ENCODE measurements at regions not wholly inside any gene's neighbourhood (a gene's known extent, or its start where the extent isn't known, plus 50 kb on each side); places are given as distances from the start of the nearest gene placed in this dataset.

DNA sequence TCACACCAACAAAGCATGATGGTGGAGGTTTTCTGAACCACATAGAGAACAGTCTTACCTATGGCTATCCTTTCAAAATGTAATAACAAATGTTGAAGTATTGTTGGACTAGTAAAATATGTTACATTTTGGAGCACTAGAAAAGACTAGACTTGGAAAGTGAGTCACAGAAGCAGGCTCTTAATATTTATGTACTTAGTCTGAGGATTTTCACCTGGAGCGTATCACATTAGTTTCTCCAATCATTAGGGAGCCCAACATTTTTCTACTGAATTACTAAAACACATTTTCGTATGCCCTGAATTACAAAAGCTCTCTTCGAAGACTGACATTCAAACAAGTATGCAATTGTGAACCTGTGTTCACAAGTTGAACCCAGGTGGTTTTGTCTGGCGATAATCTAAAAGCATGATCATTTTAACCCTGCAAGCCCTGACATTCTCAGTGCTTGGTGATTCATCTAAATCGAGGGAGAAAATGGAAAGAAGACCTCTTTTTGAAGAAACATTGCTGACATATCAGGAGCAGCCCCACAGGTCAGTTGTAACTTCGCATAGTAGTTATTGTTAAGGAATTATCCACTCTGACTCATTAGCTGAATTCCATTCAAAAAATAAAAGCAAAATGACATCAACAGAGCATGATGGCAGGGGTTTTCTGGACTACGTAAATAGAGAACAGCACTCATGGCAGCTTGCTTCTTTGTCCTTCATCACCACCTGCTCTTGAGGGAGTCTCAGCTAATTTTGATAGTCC lies 679.8 kb upstream of the NECTIN3 start:
- H3K27me3 Mint-ChIP-seq: no peaks in the 10 kb centered on the region
- no peaks in the 10 kb centered on the region for H3K36me3 Mint-ChIP-seq (ENCODE audit: low read depth)
- H3K27ac Mint-ChIP-seq: no peak overlapping the region

DNA sequence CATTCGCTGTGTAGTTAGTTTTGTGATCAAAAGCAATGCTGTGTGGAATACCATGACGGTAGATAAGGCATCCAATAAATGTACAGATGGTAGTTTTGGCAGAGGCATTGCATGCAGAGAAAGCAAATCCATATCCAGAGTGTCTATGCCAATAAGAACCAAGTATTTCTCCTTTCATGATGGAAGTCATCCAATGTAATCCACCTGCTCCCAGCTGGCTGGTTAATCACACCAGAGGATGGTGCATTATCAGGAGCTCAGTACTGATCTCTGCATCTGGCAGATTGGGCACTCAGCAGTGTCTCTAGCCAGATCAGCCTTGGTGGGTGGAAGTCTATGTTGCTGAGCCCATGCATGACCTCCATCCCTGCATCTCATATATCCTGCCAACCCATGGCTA lies 677.7 kb upstream of the NECTIN3 start:
- Mint-ChIP-seq H3K36me3 (ENCODE audit: low read depth) (no peaks in the 10 kb centered on the region), H3K4me1 (no peaks in the 10 kb centered on the region), H3K27ac (no peak overlapping the region), H3K4me3 (no peak overlapping the region), H3K27me3 (no peaks in the 10 kb centered on the region)
- H3K9me3 ChIP-seq (ENCODE audit: control insufficient read depth, low read length, poor library complexity, severe bottlenecking): no peaks in the 10 kb centered on the region
- no peak for ATAC-seq
- DNase-seq: no peak

More for the DNA sequence above, 679.8 kb upstream of the NECTIN3 start:
- DNase-seq (no peak), ATAC-seq (no peak)
- Mint-ChIP-seq H3K4me3 (no peak overlapping the region), H3K4me1 (no peaks in the 10 kb centered on the region)
- no peaks in the 10 kb centered on the region for H3K9me3 ChIP-seq (ENCODE audit: control insufficient read depth, low read length, poor library complexity, severe bottlenecking)

- ATAC-seq (no peak), DNase-seq (no peak)
- no peaks in the 10 kb centered on the region for H3K27me3 Mint-ChIP-seq
- no peaks in the 10 kb centered on the region for H3K36me3 Mint-ChIP-seq (ENCODE audit: low read depth)
- no peak overlapping the region for H3K27ac Mint-ChIP-seq
- no peak overlapping the region for H3K4me3 Mint-ChIP-seq
- H3K9me3 ChIP-seq (ENCODE audit: control insufficient read depth, low read length, poor library complexity, severe bottlenecking): no peaks in the 10 kb centered on the region
- no peaks in the 10 kb centered on the region for H3K4me1 Mint-ChIP-seq
Measured at GRCh38 chr3:110397115-110397514, 674.5 kb upstream of the NECTIN3 start.

- no peak overlapping the region for H3K4me3 Mint-ChIP-seq
- H3K36me3 Mint-ChIP-seq (ENCODE audit: low read depth): no peaks in the 10 kb centered on the region
- DNase-seq (no peak), ATAC-seq (no peak)
- no peak overlapping the region for H3K27ac Mint-ChIP-seq
- no peaks in the 10 kb centered on the region for H3K4me1 Mint-ChIP-seq
- H3K27me3 Mint-ChIP-seq: no peaks in the 10 kb centered on the region
- no peaks in the 10 kb centered on the region for H3K9me3 ChIP-seq (ENCODE audit: control insufficient read depth, low read length, poor library complexity, severe bottlenecking)
Measured at GRCh38 chr3:110400315-110400714, 671.3 kb upstream of the NECTIN3 start.

DNA sequence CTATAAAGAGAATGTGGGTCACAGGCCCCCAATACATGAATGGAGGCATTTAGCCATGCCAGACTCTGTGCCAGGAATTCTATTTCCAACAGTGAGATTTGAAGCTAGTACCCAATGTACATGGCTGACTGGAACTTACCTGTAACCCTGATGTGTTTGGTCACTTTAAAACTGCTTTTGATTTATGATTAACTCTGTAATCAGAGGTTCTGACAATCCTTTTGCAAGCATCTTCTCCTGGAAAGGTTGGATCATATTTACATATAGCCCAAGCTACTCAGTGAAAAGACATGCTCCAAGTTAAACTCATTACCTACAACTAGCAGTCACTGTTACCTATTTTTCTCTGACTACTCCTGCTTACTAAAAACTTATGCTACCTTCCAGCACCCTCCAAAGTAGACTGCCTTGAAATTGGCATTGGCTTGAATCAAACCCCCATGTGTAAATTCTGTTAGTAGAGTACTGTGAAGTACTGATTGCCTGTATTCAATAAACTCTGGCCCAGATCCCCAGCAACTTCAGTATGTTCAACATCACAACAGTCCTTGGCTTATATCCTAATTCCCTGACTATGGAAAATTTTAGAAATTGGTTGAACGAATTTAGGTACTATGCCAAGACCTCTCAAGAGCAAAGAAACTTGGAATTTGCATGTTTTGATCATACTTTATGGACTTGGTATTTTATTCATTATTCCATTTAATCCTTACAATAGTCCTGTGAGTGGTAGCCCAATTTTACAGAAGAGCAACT lies 665.6 kb upstream of the NECTIN3 start:
- Mint-ChIP-seq H3K27me3 (no peaks in the 10 kb centered on the region), H3K36me3 (ENCODE audit: low read depth) (peaks cover 2% of the 10 kb centered on the region), H3K27ac (no peak overlapping the region), H3K4me3 (no peak overlapping the region), H3K4me1 (no peaks in the 10 kb centered on the region)
- DNase-seq (no peak), ATAC-seq (no peak)
- no peaks in the 10 kb centered on the region for H3K9me3 ChIP-seq (ENCODE audit: control insufficient read depth, low read length, poor library complexity, severe bottlenecking)

- no peaks in the 10 kb centered on the region for H3K27me3 Mint-ChIP-seq
- H3K36me3 Mint-ChIP-seq (ENCODE audit: low read depth): peaks cover 2% of the 10 kb centered on the region
- ATAC-seq (no peak), DNase-seq (no peak)
- no peak overlapping the region for H3K4me3 Mint-ChIP-seq
- H3K27ac Mint-ChIP-seq: no peak overlapping the region
- no peaks in the 10 kb centered on the region for H3K9me3 ChIP-seq (ENCODE audit: control insufficient read depth, low read length, poor library complexity, severe bottlenecking)
- no peaks in the 10 kb centered on the region for H3K4me1 Mint-ChIP-seq
Measured at GRCh38 chr3:110413266-110413665, 658.4 kb upstream of the NECTIN3 start.

DNA sequence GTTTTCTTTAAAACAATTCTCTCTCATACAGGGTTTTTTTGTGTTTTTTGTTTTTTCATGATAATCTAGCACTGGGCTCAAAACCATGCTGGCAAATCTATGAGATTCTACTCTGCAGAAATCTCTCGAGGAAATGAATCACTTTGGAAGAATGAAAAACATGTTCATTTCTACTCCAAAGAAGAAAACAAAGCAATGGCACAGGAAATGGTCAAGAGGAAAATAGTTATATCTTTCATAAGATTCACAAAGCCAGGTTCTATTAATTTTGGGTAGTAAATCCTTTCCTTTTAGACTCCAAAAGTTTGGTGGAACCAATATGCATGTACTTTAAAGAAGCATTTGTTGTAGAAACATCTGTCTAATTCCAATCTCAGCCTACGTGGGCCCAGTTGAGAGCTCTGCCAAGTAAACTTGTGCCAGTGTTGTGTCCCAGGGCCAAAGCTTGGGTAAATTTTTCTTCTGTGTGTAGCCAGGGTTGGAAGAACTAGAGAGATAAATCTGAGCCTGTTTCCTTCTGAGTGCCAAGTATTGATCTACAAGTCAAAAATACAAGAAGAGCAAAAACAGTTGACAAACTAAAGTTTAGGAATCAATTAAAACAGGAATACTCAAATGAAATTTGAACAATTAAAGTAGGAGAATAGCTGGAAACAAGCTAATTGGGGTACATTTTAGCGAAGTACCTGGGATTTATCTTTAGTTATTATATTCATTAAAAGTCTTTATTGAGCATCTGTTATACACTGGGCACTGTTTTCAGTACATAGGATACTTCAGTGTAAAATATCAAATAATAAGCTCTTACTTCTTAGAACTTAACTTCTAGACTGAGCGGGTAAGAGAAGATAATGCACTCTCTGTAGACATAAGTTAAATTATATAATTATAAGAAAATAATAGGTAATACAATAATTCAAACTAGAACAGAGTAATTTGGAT lies 657.5 kb upstream of the NECTIN3 start:
- Mint-ChIP-seq H3K27ac (no peak overlapping the region), H3K27me3 (no peaks in the 10 kb centered on the region), H3K4me3 (no peak overlapping the region), H3K4me1 (no peaks in the 10 kb centered on the region), H3K36me3 (ENCODE audit: low read depth) (peaks cover 2% of the 10 kb centered on the region)
- ATAC-seq: no peak
- H3K9me3 ChIP-seq (ENCODE audit: control insufficient read depth, low read length, poor library complexity, severe bottlenecking): no peaks in the 10 kb centered on the region
- no peak for DNase-seq

DNA sequence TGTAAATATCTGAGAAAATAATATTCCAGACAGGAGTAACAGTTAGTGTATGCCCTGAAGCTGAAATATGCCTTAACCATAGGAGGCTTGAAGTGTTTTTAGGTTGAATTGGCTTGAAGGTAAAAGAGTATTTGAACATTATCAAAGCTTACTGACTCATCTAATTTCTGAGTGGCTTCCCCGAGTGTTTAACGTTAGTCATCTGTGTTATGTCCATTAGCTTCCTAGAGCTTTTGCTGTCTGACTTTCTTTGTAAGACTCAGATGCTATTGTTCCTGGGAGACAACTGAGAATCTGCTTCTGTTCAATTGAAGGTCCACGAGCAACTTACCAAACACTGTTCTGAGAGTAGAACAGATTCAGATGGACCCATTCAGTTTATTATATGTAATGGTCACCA lies 656.8 kb upstream of the NECTIN3 start:
- no peaks in the 10 kb centered on the region for H3K27me3 Mint-ChIP-seq
- no peaks in the 10 kb centered on the region for H3K4me1 Mint-ChIP-seq
- H3K36me3 Mint-ChIP-seq (ENCODE audit: low read depth): peaks cover 1% of the 10 kb centered on the region
- DNase-seq (no peak), ATAC-seq (no peak)
- no peak overlapping the region for H3K4me3 Mint-ChIP-seq
- no peak overlapping the region for H3K27ac Mint-ChIP-seq
- no peaks in the 10 kb centered on the region for H3K9me3 ChIP-seq (ENCODE audit: control insufficient read depth, low read length, poor library complexity, severe bottlenecking)

DNA sequence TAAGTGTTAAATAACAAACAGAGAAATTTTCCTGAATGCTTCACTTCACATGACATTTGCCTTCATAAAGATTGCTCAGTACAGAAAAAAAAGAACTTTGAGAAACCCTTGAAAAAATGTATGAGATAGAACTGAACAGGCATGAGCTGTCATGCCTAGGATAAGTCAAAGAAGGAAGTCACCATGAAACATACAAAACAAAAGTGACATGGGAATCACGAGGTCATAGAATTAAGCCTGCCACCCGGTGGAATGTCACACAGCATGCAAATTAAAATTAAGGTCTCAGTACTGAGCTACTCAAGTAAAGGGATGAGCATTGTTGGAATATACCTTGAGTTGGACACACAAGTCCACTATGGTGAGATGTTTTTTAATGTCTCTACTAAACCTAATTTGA lies 652.5 kb upstream of the NECTIN3 start:
- no peaks in the 10 kb centered on the region for H3K27me3 Mint-ChIP-seq
- H3K4me1 Mint-ChIP-seq: no peaks in the 10 kb centered on the region
- no peaks in the 10 kb centered on the region for H3K9me3 ChIP-seq (ENCODE audit: control insufficient read depth, low read length, poor library complexity, severe bottlenecking)
- ATAC-seq (no peak), DNase-seq (no peak)
- no peaks in the 10 kb centered on the region for H3K36me3 Mint-ChIP-seq (ENCODE audit: low read depth)
- H3K27ac Mint-ChIP-seq: no peak overlapping the region
- H3K4me3 Mint-ChIP-seq: no peak overlapping the region

DNA sequence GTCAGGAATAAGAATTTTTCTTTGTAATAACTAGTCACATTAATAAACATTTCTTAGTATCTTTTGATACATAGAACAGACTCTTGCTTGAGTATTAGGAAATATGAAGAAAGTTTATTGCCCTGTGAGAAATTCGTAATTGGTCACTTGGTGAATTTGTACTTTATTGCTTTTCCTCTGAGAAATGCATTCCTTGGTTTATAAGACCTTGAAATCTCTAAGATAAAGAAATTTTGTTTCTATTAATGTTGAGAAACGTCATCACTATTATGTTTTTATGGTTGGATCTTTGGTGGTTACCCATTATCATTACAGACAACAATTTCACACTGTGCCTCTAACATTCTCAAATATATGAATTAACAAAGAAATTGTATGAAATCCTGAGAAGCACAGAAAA lies 652.0 kb upstream of the NECTIN3 start:
- Mint-ChIP-seq H3K27ac (no peak overlapping the region), H3K36me3 (ENCODE audit: low read depth) (no peaks in the 10 kb centered on the region), H3K27me3 (no peaks in the 10 kb centered on the region), H3K4me3 (no peak overlapping the region), H3K4me1 (no peaks in the 10 kb centered on the region)
- ATAC-seq: no peak
- DNase-seq: no peak
- H3K9me3 ChIP-seq (ENCODE audit: control insufficient read depth, low read length, poor library complexity, severe bottlenecking): no peaks in the 10 kb centered on the region

DNA sequence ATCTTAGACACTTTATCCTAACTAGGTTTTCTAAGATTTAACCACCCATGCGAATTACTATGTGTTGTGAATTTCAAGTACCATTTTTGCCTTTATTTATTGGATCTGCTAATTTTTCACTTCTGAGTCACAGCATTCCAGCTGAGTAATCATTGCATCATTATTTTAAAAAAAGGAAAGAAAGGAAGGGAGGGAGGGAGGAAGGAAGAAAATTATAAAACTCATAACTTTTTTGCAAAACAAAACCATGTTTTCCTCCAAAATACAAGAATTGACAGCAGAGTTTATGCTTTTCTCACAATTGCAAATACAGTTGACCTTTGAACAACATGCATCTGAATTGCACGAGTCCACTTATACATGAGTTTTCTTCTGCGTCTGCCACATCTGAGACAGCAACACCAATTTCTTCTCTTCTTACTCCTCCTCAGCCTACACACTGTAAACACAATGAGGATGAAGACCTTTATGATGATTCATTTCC lies 651.4 kb upstream of the NECTIN3 start:
- no peak for DNase-seq
- no peaks in the 10 kb centered on the region for H3K27me3 Mint-ChIP-seq
- no peak overlapping the region for H3K4me3 Mint-ChIP-seq
- H3K4me1 Mint-ChIP-seq: no peaks in the 10 kb centered on the region
- no peak overlapping the region for H3K27ac Mint-ChIP-seq
- H3K9me3 ChIP-seq (ENCODE audit: control insufficient read depth, low read length, poor library complexity, severe bottlenecking): no peaks in the 10 kb centered on the region
- no peak for ATAC-seq
- no peaks in the 10 kb centered on the region for H3K36me3 Mint-ChIP-seq (ENCODE audit: low read depth)

DNA sequence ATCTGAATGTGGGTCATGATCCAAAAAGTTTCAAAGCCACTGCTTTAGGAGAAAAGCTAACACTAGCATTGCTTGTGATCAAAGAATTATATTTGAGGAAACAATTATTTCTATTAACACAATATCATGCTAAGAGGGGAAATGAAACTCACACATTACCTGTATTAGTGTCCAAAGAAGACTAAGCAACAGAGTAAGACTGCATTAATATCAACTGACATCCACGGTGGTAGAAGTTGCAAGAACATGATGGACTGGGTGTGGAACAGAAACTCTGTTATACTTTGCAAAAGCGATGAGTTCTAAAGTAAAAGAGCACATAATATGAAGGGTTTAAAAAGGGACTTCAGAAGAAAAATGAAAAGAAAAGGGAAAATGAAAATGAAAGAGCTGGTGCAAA lies 648.3 kb upstream of the NECTIN3 start:
- Mint-ChIP-seq H3K27me3 (no peaks in the 10 kb centered on the region), H3K4me3 (no peak overlapping the region), H3K36me3 (ENCODE audit: low read depth) (no peaks in the 10 kb centered on the region), H3K27ac (no peak overlapping the region), H3K4me1 (no peaks in the 10 kb centered on the region)
- ATAC-seq: no peak
- no peaks in the 10 kb centered on the region for H3K9me3 ChIP-seq (ENCODE audit: control insufficient read depth, low read length, poor library complexity, severe bottlenecking)
- no peak for DNase-seq

GRCh38 chr3:110430146-110430545 lies 641.5 kb upstream of the NECTIN3 start:
- Mint-ChIP-seq H3K4me1 (no peaks in the 10 kb centered on the region), H3K4me3 (no peak overlapping the region), H3K27me3 (no peaks in the 10 kb centered on the region), H3K27ac (no peak overlapping the region), H3K36me3 (ENCODE audit: low read depth) (no peaks in the 10 kb centered on the region)
- no peaks in the 10 kb centered on the region for H3K9me3 ChIP-seq (ENCODE audit: control insufficient read depth, low read length, poor library complexity, severe bottlenecking)
- ATAC-seq (no peak), DNase-seq (no peak)

Measured in T-helper 17 cell (primary cell).